NT2/D1 (cell line): ENCODE measurements at regions not wholly inside any gene's neighbourhood (a gene's known extent, or its start where the extent isn't known, plus 50 kb on each side); places are given as distances from the start of the nearest gene placed in this dataset.

Source experiments
- DNase-seq: peaks from one replicate; pipeline ENCODE4 v3.0.0-alpha.2; 2011; ENCODE audit warnings: low read depth, low spot score
- H3K27me3 ChIP-seq: 2 replicates; pipeline ENCODE4 v1.6.0; 2011; ENCODE audit warnings: mild to moderate bottlenecking; ENCODE audit not compliant: insufficient read length, insufficient read depth
- H3K36me3 ChIP-seq: 2 replicates; pipeline ENCODE4 v1.6.1; 2011; ENCODE audit warnings: mild to moderate bottlenecking, low read length, mixed read lengths; ENCODE audit not compliant: insufficient read depth, insufficient read length
- H3K4me1 ChIP-seq: 2 replicates; pipeline ENCODE4 v1.5.1; 2011; ENCODE audit not compliant: insufficient read depth, insufficient read length
- H3K4me3 ChIP-seq: 2 replicates; pipeline ENCODE4 v1.5.1; 2011; ENCODE audit warnings: low read depth; ENCODE audit not compliant: insufficient read length
- H3K9ac ChIP-seq: 2 replicates; pipeline ENCODE4 v1.6.0; 2011; ENCODE audit warnings: low read depth; ENCODE audit not compliant: insufficient read length
- H3K9me3 ChIP-seq: 2 replicates; pipeline ENCODE4 v1.5.1; 2011; ENCODE audit warnings: mild to moderate bottlenecking, low read length; ENCODE audit not compliant: insufficient read depth
- SUZ12 ChIP-seq: IDR thresholded peaks from 2 replicates; pipeline ENCODE4 v1.6.1; 2011; ENCODE audit not compliant: insufficient read length, insufficient read depth; ENCODE audit errors: extremely low read depth
- YY1 ChIP-seq: IDR thresholded peaks from 2 replicates; pipeline ENCODE4 v1.6.1; 2011; ENCODE audit not compliant: insufficient read length, insufficient read depth
- ZNF274 ChIP-seq: IDR thresholded peaks from 2 replicates; pipeline ENCODE4 v1.6.1; 2011; ENCODE audit warnings: mild to moderate bottlenecking, low read depth, low read length

GRCh38 chr21:17930093-17930492 is 110.9 kb upstream of the C21orf91 start:
- no peaks in the 10 kb centered on the region for H3K36me3 ChIP-seq
- peaks cover 8% of the 10 kb centered on the region for H3K4me1 ChIP-seq
- no peaks in the 10 kb centered on the region for H3K27me3 ChIP-seq
- H3K9ac ChIP-seq = peak overlapping the region; percentile 12
- DNase-seq = no peak
- no peak overlapping the region for H3K4me3 ChIP-seq
- TF ChIP-seq YY1 (no peak), SUZ12 (no peak), ZNF274 (no peak)
- H3K9me3 ChIP-seq = peaks cover 10% of the 10 kb centered on the region

- Histone ChIP-seq H3K9ac (peak overlapping the region; percentile 12), H3K4me3 (no peak overlapping the region), H3K27me3 (no peaks in the 10 kb centered on the region), H3K4me1 (peaks cover 8% of the 10 kb centered on the region), H3K9me3 (peaks cover 10% of the 10 kb centered on the region), H3K36me3 (no peaks in the 10 kb centered on the region)
- no peak for DNase-seq
- TF ChIP-seq YY1 (no peak), SUZ12 (no peak), ZNF274 (no peak)
Measured at GRCh38 chr21:17929510-17929909, 110.4 kb upstream of the C21orf91 start.

GRCh38 chr21:17925899-17926298 is 106.7 kb upstream of the C21orf91 start:
- no peaks in the 10 kb centered on the region for H3K36me3 ChIP-seq
- no peaks in the 10 kb centered on the region for H3K27me3 ChIP-seq
- H3K4me3 ChIP-seq = no peak overlapping the region
- DNase-seq = peak; percentile 30
- TF ChIP-seq ZNF274 = no peak
- TF ChIP-seq SUZ12 = no peak
- TF ChIP-seq YY1 = no peak
- H3K9me3 ChIP-seq = peaks cover 7% of the 10 kb centered on the region
- H3K9ac ChIP-seq = no peak overlapping the region
- peaks cover 8% of the 10 kb centered on the region for H3K4me1 ChIP-seq

GRCh38 chr21:17925000-17925610 is 105.9 kb upstream of the C21orf91 start:
- peak; percentile 74 for DNase-seq
- TF ChIP-seq ZNF274 (no peak), YY1 (no peak), SUZ12 (no peak)
- Histone ChIP-seq H3K36me3 (no peaks in the 10 kb centered on the region), H3K9ac (no peak overlapping the region), H3K27me3 (no peaks in the 10 kb centered on the region), H3K4me3 (no peak overlapping the region), H3K9me3 (peaks cover 11% of the 10 kb centered on the region), H3K4me1 (peaks cover 4% of the 10 kb centered on the region)

GRCh38 chr21:17921579-17922530 is 102.7 kb upstream of the C21orf91 start:
- Histone ChIP-seq H3K27me3 (no peaks in the 10 kb centered on the region), H3K9me3 (peaks cover 31% of the 10 kb centered on the region), H3K4me3 (no peak overlapping the region), H3K9ac (no peak overlapping the region), H3K4me1 (no peaks in the 10 kb centered on the region), H3K36me3 (no peaks in the 10 kb centered on the region)
- no peak for TF ChIP-seq YY1
- no peak for TF ChIP-seq ZNF274
- TF ChIP-seq SUZ12 = no peak
- DNase-seq = no peak

GRCh38 chr21:17915976-17916375 is 96.8 kb upstream of the C21orf91 start:
- DNase-seq = no peak
- Histone ChIP-seq H3K4me3 (no peak overlapping the region), H3K9ac (no peak overlapping the region), H3K27me3 (no peaks in the 10 kb centered on the region), H3K36me3 (no peaks in the 10 kb centered on the region), H3K9me3 (peaks cover 29% of the 10 kb centered on the region), H3K4me1 (no peaks in the 10 kb centered on the region)
- TF ChIP-seq SUZ12 = no peak
- TF ChIP-seq ZNF274 = no peak

- no peaks in the 10 kb centered on the region for H3K27me3 ChIP-seq
- DNase-seq = no peak
- H3K9ac ChIP-seq = no peak overlapping the region
- H3K9me3 ChIP-seq = no peaks in the 10 kb centered on the region
- no peak for TF ChIP-seq ZNF274
- no peak for TF ChIP-seq YY1
- no peak for TF ChIP-seq SUZ12
- no peak overlapping the region for H3K4me3 ChIP-seq
- no peaks in the 10 kb centered on the region for H3K36me3 ChIP-seq
- H3K4me1 ChIP-seq = no peaks in the 10 kb centered on the region
Measured at GRCh38 chr21:17911628-17912027, 92.5 kb upstream of the C21orf91 start.
